Pulmonary artery endothelial cell (primary cell): ENCODE measurements at regions not wholly inside any gene's neighbourhood (a gene's known extent, or its start where the extent isn't known, plus 50 kb on each side); places are given as distances from the start of the nearest gene placed in this dataset.
"Not testable (repeated sequence)": the region's sequence is repeated elsewhere in the genome, so short reads cannot be mapped to it uniquely, and the experiment has no call there.

Experiments used
- DNase-seq: peaks from one replicate; pipeline ENCODE4 v3.0.0-alpha.2; 2011; ENCODE audit warnings: low read depth, low spot score

GRCh38 chr6:6724539-6725467 is 136.3 kb downstream of the LY86 start:
- peak; percentile 41 for DNase-seq

GRCh38 chr6:6725468-6726209 is 137.1 kb downstream of the LY86 start:
- DNase-seq = no peak

GRCh38 chr6:6728169-6728941 is 139.8 kb downstream of the LY86 start:
- no peak for DNase-seq

GRCh38 chr6:6729971-6730370 is 141.5 kb downstream of the LY86 start:
- no peak for DNase-seq

GRCh38 chr6:6730831-6731230 is 142.3 kb downstream of the LY86 start:
- DNase-seq = peak; percentile 20

- no peak for DNase-seq
Measured at GRCh38 chr6:6734479-6735465, 146.3 kb downstream of the LY86 start.

- no peak for DNase-seq
Measured at GRCh38 chr6:6736791-6737654, 148.5 kb downstream of the LY86 start.

- DNase-seq = no peak
Measured at GRCh38 chr6:6737671-6738070, 149.2 kb downstream of the LY86 start.

- no peak for DNase-seq
Measured at GRCh38 chr6:6738108-6738507, 149.6 kb downstream of the LY86 start.

GRCh38 chr6:6738922-6739716 is 150.6 kb downstream of the LY86 start:
- DNase-seq = no peak

- DNase-seq = no peak
Measured at GRCh38 chr6:6740595-6740994, 152.1 kb downstream of the LY86 start.

GRCh38 chr6:6741264-6741663 is 152.7 kb downstream of the LY86 start:
- no peak for DNase-seq

- no peak for DNase-seq
Measured at GRCh38 chr6:6742535-6742934, 154.0 kb downstream of the LY86 start.

- DNase-seq = no peak
Measured at GRCh38 chr6:6744551-6744950, 156.0 kb downstream of the LY86 start.

- DNase-seq = not testable (repeated sequence)
Measured at GRCh38 chr6:6745637-6746332, 157.3 kb downstream of the LY86 start.

GRCh38 chr6:6746333-6746969 is 157.9 kb downstream of the LY86 start:
- no peak for DNase-seq

GRCh38 chr6:6746970-6747338 is 158.4 kb downstream of the LY86 start:
- no peak for DNase-seq

- no peak for DNase-seq
Measured at GRCh38 chr6:6747371-6747770, 158.9 kb downstream of the LY86 start.
